HEK293 (cell line): ENCODE measurements at regions not wholly inside any gene's neighbourhood (a gene's known extent, or its start where the extent isn't known, plus 50 kb on each side); places are given as distances from the start of the nearest gene placed in this dataset.

Experiments used
- CTCF ChIA-PET: fragments of 350-600 bp; formaldehyde crosslinking; extraction: SDS; loops from one replicate; lab custom pipeline; 2021; ENCODE audit warnings: antibody characterized with exemption; lab: Yijun Ruan, JAX
- POLR2A ChIA-PET: fragments of 300-600 bp; formaldehyde crosslinking; extraction: SDS; loops from one replicate; lab custom pipeline; 2020; ENCODE audit warnings: antibody characterized with exemption, inconsistent platforms; lab: Yijun Ruan, JAX
- H3K27ac ChIP-seq: fragments of 200-500 bp; sonication (Bioruptor generic); 2 replicates; pipeline ENCODE4 v1.5.1; 2014; ENCODE audit warnings: low read depth, low read length, control low read depth, inconsistent platforms; ENCODE audit errors: extremely low read depth
- H3K36me3 ChIP-seq, 2 experiments: fragments of 200-500 bp in 1 of 2; sonication (Bioruptor generic) in 1 of 2; 1 replicate in 1 of 2; 2 replicates in 1 of 2; pipeline ENCODE4 v1.5.1; 2014 to 2017; ENCODE audit warnings: inconsistent platforms in 2 of 2, low read length in 2 of 2; ENCODE audit not compliant: control insufficient read depth in 2 of 2, insufficient read depth in 1 of 2
- H3K4me1 ChIP-seq: fragments of 200-500 bp; sonication (Bioruptor generic); 2 replicates; pipeline ENCODE4 v1.5.1; 2014; ENCODE audit warnings: mild to moderate bottlenecking, low read length, inconsistent platforms; ENCODE audit not compliant: control insufficient read depth, insufficient read depth
- H3K4me3 ChIP-seq: 2 replicates; pipeline ENCODE4 v1.5.1; 2011; ENCODE audit warnings: low read depth, mild to moderate bottlenecking, control low read depth, low read length, moderate library complexity
- H3K9me3 ChIP-seq: fragments of 200-500 bp; sonication (Bioruptor generic); 2 replicates; pipeline ENCODE4 v1.5.1; 2014; ENCODE audit warnings: low read depth, low read length, inconsistent platforms; ENCODE audit not compliant: control insufficient read depth, insufficient read depth
- EGR2 ChIP-seq: fragments of 450-650 bp; formaldehyde crosslinking; IDR thresholded peaks from 2 replicates; pipeline ENCODE4 v1.5.1; 2016; ENCODE audit warnings: low read depth, missing biosample characterization, missing genetic modification characterization
- HOXC10 ChIP-seq: sonication (generic); formaldehyde crosslinking; IDR thresholded peaks from 2 replicates; pipeline ENCODE4 v1.8.1; 2023; ENCODE audit warnings: mild to moderate bottlenecking, missing genetic modification reagents
- KLF9 ChIP-seq: fragments of 450-650 bp; formaldehyde crosslinking; IDR thresholded peaks from 2 replicates; pipeline ENCODE4 v1.5.1; 2016; ENCODE audit warnings: missing biosample characterization, missing genetic modification characterization, low read depth
- SETDB1 ChIP-seq: IDR thresholded peaks from one replicate; pipeline ENCODE4 v1.6.1; 2017; ENCODE audit warnings: mild to moderate bottlenecking, low read length, moderate library complexity, mixed read lengths; ENCODE audit not compliant: insufficient read length
- SP7 ChIP-seq: fragments of 450-650 bp; formaldehyde crosslinking; IDR thresholded peaks from 2 replicates; pipeline ENCODE4 v1.5.1; 2016; ENCODE audit warnings: missing biosample characterization, missing genetic modification characterization
- ZEB2 ChIP-seq: fragments of 450-650 bp; formaldehyde crosslinking; IDR thresholded peaks from 2 replicates; pipeline ENCODE4 v1.5.1; 2016; ENCODE audit warnings: missing biosample characterization, missing genetic modification characterization
- ZIC2 ChIP-seq: fragments of 450-650 bp; formaldehyde crosslinking; IDR thresholded peaks from 2 replicates; pipeline ENCODE4 v1.5.1; 2016; ENCODE audit warnings: missing biosample characterization, missing genetic modification characterization
- ZNF133 ChIP-seq: fragments of 450-650 bp; formaldehyde crosslinking; IDR thresholded peaks from 2 replicates; pipeline ENCODE4 v1.5.1; 2016; ENCODE audit warnings: missing biosample characterization, missing genetic modification characterization
- ZNF19 ChIP-seq: fragments of 450-650 bp; formaldehyde crosslinking; IDR thresholded peaks from 2 replicates; pipeline ENCODE4; 2016; ENCODE audit warnings: missing biosample characterization, missing genetic modification characterization, low read depth
- ZNF324 ChIP-seq: fragments of 450-650 bp; formaldehyde crosslinking; IDR thresholded peaks from 2 replicates; pipeline ENCODE4 v1.5.1; 2016; ENCODE audit warnings: missing biosample characterization, missing genetic modification characterization
- ZNF335 ChIP-seq: fragments of 450-650 bp; formaldehyde crosslinking; conservative IDR thresholded peaks from 2 replicates; pipeline ENCODE4 v1.5.1; 2016; ENCODE audit warnings: missing biosample characterization, missing genetic modification characterization
- ZNF426 ChIP-seq: fragments of 450-650 bp; formaldehyde crosslinking; IDR thresholded peaks from 2 replicates; pipeline ENCODE4 v1.5.1; 2017; ENCODE audit warnings: missing biosample characterization, missing genetic modification characterization, mild to moderate bottlenecking, inconsistent platforms, moderate library complexity
- ZNF433 ChIP-seq: fragments of 450-650 bp; formaldehyde crosslinking; IDR thresholded peaks from 2 replicates; pipeline ENCODE4 v1.5.1; 2016; ENCODE audit warnings: missing biosample characterization, missing genetic modification characterization, low read depth
- ZNF521 ChIP-seq: fragments of 450-650 bp; formaldehyde crosslinking; IDR thresholded peaks from 2 replicates; pipeline ENCODE4 v1.5.1; 2017; ENCODE audit warnings: missing biosample characterization, mild to moderate bottlenecking, missing genetic modification characterization
- ZNF670 ChIP-seq: fragments of 450-650 bp; formaldehyde crosslinking; IDR thresholded peaks from 2 replicates; pipeline ENCODE4 v1.5.1; 2016; ENCODE audit warnings: missing biosample characterization, missing genetic modification characterization, low read depth
- ZNF768 ChIP-seq: fragments of 450-650 bp; formaldehyde crosslinking; IDR thresholded peaks from 2 replicates; pipeline ENCODE4 v1.5.1; 2018; ENCODE audit warnings: missing biosample characterization, mild to moderate bottlenecking, missing genetic modification characterization
- ZNF785 ChIP-seq: fragments of 450-650 bp; formaldehyde crosslinking; IDR thresholded peaks from 2 replicates; pipeline ENCODE4 v1.5.1; 2016; ENCODE audit warnings: missing biosample characterization, missing genetic modification characterization
- ZSCAN23 ChIP-seq: fragments of 450-650 bp; formaldehyde crosslinking; IDR thresholded peaks from 2 replicates; pipeline ENCODE4 v1.5.1; 2016; ENCODE audit warnings: missing biosample characterization, missing genetic modification characterization
- ZSCAN5A ChIP-seq: fragments of 450-650 bp; formaldehyde crosslinking; IDR thresholded peaks from 2 replicates; pipeline ENCODE4 v1.5.1; 2016; ENCODE audit warnings: missing biosample characterization, missing genetic modification characterization
- TF ChIP-seq, protein P1 (sequence below): fragments of 450-650 bp; formaldehyde crosslinking; IDR thresholded peaks from 2 replicates; pipeline ENCODE4 v1.5.1; 2016; ENCODE audit warnings: missing biosample characterization, missing genetic modification characterization
- TF ChIP-seq, protein P2 (sequence below): fragments of 450-650 bp; formaldehyde crosslinking; IDR thresholded peaks from 2 replicates; pipeline ENCODE4 v1.5.1; 2016; ENCODE audit warnings: missing biosample characterization, missing genetic modification characterization

GRCh38 chr20:51079488-51079887 lies 56.6 kb upstream of the KCNG1 start:
- POLR2A ChIA-PET = no interaction called here
- H3K27ac ChIP-seq = no peak overlapping the region
- CTCF ChIA-PET = no interaction called here

DNA sequence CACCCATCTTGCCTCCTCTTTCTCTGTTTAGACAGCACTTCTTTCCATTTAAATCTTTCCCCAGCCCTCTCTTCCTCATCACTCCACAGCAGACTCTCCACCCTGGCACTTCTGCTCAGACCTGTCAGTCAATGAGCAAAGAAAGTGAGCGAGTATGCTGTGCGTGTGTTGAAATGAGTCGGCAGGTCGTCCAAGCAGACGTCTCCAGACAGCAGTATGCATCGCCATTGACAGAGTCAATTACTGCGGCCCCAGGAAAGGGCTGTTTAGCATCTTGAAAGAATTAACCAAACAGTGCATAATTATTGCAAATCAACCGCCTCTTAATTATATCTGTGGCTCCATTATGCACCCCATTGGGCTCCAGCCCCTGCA lies 54.8 kb upstream of the KCNG1 start:
- H3K4me3 ChIP-seq = no peak overlapping the region
- CTCF ChIA-PET = interaction anchor here (0.8 kb wide), 1 partner anchor 9 kb away, joined by 3 read pairs; no protein-coding TSS in a partner anchor
- TF ChIP-seq ZEB2 = no peak
- TF ChIP-seq ZNF19 (tag by site-specific recombination) = no peak
- no peak for TF ChIP-seq EGR2 (tag by site-specific recombination)
- TF ChIP-seq ZIC2 = no peak
- TF ChIP-seq ZSCAN5A (tag by site-specific recombination) = no peak
- TF ChIP-seq SP7 (tag by site-specific recombination) = no peak
- no peak for TF ChIP-seq ZNF433 (tag by site-specific recombination)
- no peak for TF ChIP-seq SETDB1
- TF ChIP-seq ZNF335 (tag by site-specific recombination) = no peak
- TF ChIP-seq, protein P1, sequence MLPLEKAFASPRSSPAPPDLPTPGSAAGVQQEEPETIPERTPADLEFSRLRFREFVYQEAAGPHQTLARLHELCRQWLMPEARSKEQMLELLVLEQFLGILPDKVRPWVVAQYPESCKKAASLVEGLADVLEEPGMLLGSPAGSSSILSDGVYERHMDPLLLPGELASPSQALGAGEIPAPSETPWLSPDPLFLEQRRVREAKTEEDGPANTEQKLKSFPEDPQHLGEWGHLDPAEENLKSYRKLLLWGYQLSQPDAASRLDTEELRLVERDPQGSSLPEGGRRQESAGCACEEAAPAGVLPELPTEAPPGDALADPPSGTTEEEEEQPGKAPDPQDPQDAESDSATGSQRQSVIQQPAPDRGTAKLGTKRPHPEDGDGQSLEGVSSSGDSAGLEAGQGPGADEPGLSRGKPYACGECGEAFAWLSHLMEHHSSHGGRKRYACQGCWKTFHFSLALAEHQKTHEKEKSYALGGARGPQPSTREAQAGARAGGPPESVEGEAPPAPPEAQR (tag by site-specific recombination) = no peak
- POLR2A ChIA-PET = no interaction called here
- H3K9me3 ChIP-seq = no peaks in the 10 kb centered on the region
- no peaks in the 10 kb centered on the region for H3K4me1 ChIP-seq
- H3K36me3 ChIP-seq = no peaks in the 10 kb centered on the region
- H3K27ac ChIP-seq = no peak overlapping the region

More at GRCh38 chr20:51079488-51079887, 56.6 kb upstream of the KCNG1 start:
- Histone ChIP-seq H3K4me1 (no peaks in the 10 kb centered on the region), H3K9me3 (no peaks in the 10 kb centered on the region), H3K4me3 (no peak overlapping the region), H3K36me3 (no peaks in the 10 kb centered on the region)
- no peak for TF ChIP-seq ZEB2
- TF ChIP-seq ZNF521 = no peak
- TF ChIP-seq KLF9 (tag by site-specific recombination) = no peak
- TF ChIP-seq ZNF785 = no peak
- TF ChIP-seq ZSCAN23 = no peak
- no peak for TF ChIP-seq ZNF133 (tag by site-specific recombination)
- no peak for TF ChIP-seq ZNF670 (tag by site-specific recombination)
- TF ChIP-seq ZNF324 (tag by site-specific recombination) = no peak
- TF ChIP-seq HOXC10 (CRISPR knock-in tag) = no peak
- no peak for TF ChIP-seq ZNF426 (tag by site-specific recombination)

DNA sequence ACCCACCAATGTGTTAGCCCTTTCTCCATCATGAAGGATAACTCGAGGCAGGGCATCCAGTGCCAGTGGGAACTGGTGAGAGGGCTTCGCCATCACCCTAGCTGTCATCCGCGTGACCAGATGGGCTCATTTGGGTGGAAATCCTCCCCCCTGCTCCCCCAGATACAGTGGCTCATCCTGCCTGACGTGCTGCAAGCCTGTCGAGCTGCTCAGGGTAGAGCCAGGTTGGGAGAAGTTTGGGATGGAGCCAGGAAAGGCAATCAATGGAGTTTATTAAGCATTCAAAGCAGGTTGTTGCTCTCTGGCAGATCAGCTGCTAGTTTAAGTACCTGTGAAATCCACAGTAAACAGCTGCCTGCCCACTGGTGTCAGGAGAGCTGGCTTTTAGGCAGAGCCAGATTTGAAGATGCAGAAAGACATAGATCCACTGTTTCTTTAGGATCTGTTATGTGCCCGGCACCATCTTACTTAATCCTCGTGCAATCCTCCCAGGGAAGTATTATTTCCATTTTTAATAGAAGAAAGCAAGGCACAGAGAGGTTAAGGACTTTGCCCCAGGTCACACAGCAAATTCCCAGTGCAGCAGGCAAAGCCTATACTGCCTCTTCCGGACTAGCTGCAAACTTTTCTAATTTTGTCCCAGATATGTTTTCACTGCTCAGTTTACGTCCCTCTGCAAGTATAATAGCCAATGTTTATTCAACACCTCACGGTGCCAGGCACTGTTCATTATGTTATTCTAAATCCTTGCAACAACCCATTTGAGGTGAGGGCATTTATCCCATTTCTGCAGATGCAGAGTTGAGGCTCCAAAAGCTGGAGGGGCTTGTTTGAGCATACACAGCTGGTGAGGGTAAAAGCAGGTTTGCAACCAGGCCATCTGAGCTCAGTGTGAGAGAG lies 54.1 kb upstream of the KCNG1 start:
- CTCF ChIA-PET = interaction anchor here (0.8 to 1.4 kb wide), 2 partner anchors 9 to 84 kb away, joined by 3 read pairs; no protein-coding TSS in a partner anchor
- no peaks in the 10 kb centered on the region for H3K36me3 ChIP-seq
- no peak overlapping the region for H3K27ac ChIP-seq
- H3K9me3 ChIP-seq = no peaks in the 10 kb centered on the region
- no peak overlapping the region for H3K4me3 ChIP-seq
- H3K4me1 ChIP-seq = no peaks in the 10 kb centered on the region
- TF ChIP-seq, protein P2, sequence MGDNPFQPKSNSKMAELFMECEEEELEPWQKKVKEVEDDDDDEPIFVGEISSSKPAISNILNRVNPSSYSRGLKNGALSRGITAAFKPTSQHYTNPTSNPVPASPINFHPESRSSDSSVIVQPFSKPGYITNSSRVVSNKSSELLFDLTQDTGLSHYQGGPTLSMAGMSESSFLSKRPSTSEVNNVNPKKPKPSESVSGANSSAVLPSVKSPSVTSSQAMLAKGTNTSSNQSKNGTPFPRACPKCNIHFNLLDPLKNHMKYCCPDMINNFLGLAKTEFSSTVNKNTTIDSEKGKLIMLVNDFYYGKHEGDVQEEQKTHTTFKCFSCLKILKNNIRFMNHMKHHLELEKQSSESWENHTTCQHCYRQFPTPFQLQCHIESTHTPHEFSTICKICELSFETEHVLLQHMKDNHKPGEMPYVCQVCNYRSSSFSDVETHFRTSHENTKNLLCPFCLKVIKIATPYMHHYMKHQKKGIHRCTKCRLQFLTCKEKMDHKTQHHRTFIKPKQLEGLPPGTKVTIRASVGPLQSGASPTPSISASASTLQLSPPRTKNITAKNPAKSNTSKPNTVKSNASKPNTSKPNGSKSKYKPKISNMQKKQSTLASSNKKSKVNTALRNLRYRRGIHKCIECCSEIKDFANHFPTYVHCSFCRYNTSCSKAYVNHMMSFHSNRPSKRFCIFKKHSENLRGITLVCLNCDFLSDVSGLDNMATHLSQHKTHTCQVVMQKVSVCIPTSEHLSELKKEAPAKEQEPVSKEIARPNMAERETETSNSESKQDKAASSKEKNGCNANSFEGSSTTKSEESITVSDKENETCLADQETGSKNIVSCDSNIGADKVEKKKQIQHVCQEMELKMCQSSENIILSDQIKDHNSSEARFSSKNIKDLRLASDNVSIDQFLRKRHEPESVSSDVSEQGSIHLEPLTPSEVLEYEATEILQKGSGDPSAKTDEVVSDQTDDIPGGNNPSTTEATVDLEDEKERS (tag by site-specific recombination) = no peak
- peak; percentile 46; the same call in 1 of the 2 replicates for TF ChIP-seq ZNF768 (tag by site-specific recombination)
- POLR2A ChIA-PET = no interaction called here
